ENCODE measurements at regions not wholly inside any gene's neighbourhood (a gene's known extent, or its start where the extent isn't known, plus 50 kb on each side); places are given as distances from the start of the nearest gene placed in this dataset.

DNA sequence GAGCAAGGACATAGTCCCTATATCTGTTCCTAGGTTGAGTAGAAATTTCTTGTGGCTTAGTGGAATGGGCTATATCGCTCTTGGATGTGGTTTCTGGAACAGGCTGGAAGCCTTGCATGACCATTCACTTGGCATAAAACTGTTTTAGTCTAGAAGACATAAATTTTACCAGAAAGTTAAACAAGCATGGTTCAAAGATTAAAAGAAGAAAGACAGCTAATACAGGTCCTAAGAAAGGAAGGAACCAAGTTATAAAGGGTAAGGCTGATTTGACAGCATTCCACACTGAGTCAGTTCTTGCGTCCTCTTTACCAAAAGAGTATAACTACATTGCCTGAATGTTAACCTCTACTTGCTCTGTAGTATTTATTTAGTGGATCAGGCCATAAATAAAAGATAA, 724.2 kb downstream of the SORCS1 start:
- DNase-seq, result no peak
- Histone ChIP-seq H3K9me3 (replicated peaks in 1 of 3) (no peaks in the 10 kb centered on the region), H3K27ac (no peak overlapping the region), H3K36me3 (replicated peaks in 1 of 2) (no peaks in the 10 kb centered on the region), H3K4me3 (no peak overlapping the region), H3K4me1 (replicated peaks in 1 of 2) (no peaks in the 10 kb centered on the region), H3K27me3 (no peaks in the 10 kb centered on the region)
- TF ChIP-seq CTCF (IDR thresholded peaks at IDR 0.05), result no peak
- 84 to 95% (median 90%) methylated on average over 2 of the region's 2 CpGs for WGBS, 4 donors
- intact Hi-C loops (cut with DNase I), result no loop called here

DNA sequence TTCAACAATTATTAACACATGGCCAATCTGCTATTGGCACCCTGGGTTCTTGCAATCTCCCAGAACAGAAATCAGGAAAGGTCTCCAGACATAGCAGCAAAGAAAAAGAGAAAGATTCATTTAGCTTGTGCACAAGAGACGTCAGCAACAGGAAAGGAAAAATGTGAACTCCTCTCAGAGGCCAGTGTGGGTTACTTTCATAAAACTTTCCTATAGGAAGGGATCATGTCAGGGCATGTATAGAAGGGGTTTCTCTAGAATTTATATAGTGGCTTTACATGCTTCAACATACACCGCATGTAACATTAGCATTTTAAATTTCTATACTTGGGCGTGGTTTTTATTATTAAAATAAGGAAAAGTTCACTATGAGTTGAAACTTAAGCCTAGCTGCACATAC, 725.1 kb downstream of the SORCS1 start:
- Histone ChIP-seq H3K36me3 (replicated peaks in 1 of 2) (no peaks in the 10 kb centered on the region), H3K4me1 (replicated peaks in 1 of 2) (no peaks in the 10 kb centered on the region), H3K4me3 (no peak overlapping the region), H3K9me3 (replicated peaks in 1 of 3) (peaks cover 0 to 4% (median 0%) of the 10 kb centered on the region in 3 donors), H3K27me3 (no peaks in the 10 kb centered on the region), H3K27ac (no peak overlapping the region)
- no peak for TF ChIP-seq POLR2A (IDR thresholded peaks at IDR 0.05)
- no peak for TF ChIP-seq CTCF (IDR thresholded peaks at IDR 0.05)
- intact Hi-C loops (cut with DNase I), result no loop called here
- WGBS, 4 donors, result 63 to 80% (median 74%) methylated on average over 3 of the region's 3 CpGs
- no peak for DNase-seq

DNA sequence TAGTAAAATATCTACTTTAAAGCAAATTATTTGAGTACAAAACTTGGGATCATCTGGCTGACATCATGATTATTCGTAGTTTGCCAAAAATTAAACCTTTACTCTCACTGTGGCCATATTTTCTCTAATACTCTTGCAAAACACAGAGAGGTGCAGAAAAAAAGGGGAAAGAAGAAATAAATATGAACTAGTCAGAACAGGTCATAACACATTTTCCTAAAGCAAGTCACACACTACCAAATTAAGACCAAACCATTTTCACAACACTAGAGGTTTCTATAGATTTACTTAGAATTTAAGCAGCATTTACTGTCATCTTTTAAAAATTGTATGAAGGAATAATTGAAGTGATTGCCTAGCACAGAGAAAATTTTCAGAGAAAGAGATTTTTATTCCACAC, 726.1 kb downstream of the SORCS1 start:
- no peak for DNase-seq
- peaks cover 0 to 4% (median 0%) of the 10 kb centered on the region in 3 donors for H3K9me3 ChIP-seq (replicated peaks in 1 of 3)
- TF ChIP-seq POLR2A (IDR thresholded peaks at IDR 0.05) (no peak), CTCF (IDR thresholded peaks at IDR 0.05) (no peak)
- H3K4me3 ChIP-seq, result no peak overlapping the region
- 42 to 63% (median 46%) methylated on average over 1 of the region's 1 CpG for WGBS, 4 donors
- H3K27ac ChIP-seq, result no peak overlapping the region
- intact Hi-C loops (cut with DNase I), result no loop called here
- H3K36me3 ChIP-seq (replicated peaks in 1 of 2), result no peaks in the 10 kb centered on the region
- no peaks in the 10 kb centered on the region for H3K4me1 ChIP-seq (replicated peaks in 1 of 2)
- H3K27me3 ChIP-seq, result no peaks in the 10 kb centered on the region

- H3K4me3 ChIP-seq, result no peak overlapping the region
- TF ChIP-seq CTCF (IDR thresholded peaks at IDR 0.05) (no peak), POLR2A (IDR thresholded peaks at IDR 0.05) (no peak)
- intact Hi-C loops (cut with DNase I), result no loop called here
- no peaks in the 10 kb centered on the region for H3K27me3 ChIP-seq
- no peak overlapping the region for H3K27ac ChIP-seq
- H3K36me3 ChIP-seq (replicated peaks in 1 of 2), result no peaks in the 10 kb centered on the region
- no peaks in the 10 kb centered on the region for H3K4me1 ChIP-seq (replicated peaks in 1 of 2)
- 34 to 54% (median 40%) methylated on average over 3 of the region's 3 CpGs for WGBS, 4 donors
- peaks cover 0 to 4% (median 0%) of the 10 kb centered on the region in 3 donors for H3K9me3 ChIP-seq (replicated peaks in 1 of 3)
- DNase-seq, result no peak
These were observed 728.3 kb downstream of the SORCS1 start for GRCh38 chr10:106436123-106436715.

Data from adrenal gland (tissue), 9 donors.